Loucy (cell line): ENCODE measurements at regions not wholly inside any gene's neighbourhood (a gene's known extent, or its start where the extent isn't known, plus 50 kb on each side); places are given as distances from the start of the nearest gene placed in this dataset.
"Not testable (repeated sequence)": the region's sequence is repeated elsewhere in the genome, so short reads cannot be mapped to it uniquely, and the experiment has no call there.

Source experiments
- H2AFZ ChIP-seq: fragments of 200-600 bp; sonication (generic); 2 replicates; pipeline ENCODE4 v1.6.0; 2016; ENCODE audit warnings: antibody characterized with exemption, mild to moderate bottlenecking, low read length, moderate library complexity
- H3F3A ChIP-seq: fragments of 200-600 bp; 2 replicates; pipeline ENCODE4 v1.6.0; 2016; ENCODE audit warnings: antibody characterized with exemption, low read depth, mild to moderate bottlenecking
- H3K27me3 ChIP-seq: fragments of 200-600 bp; sonication (generic); 2 replicates; pipeline ENCODE4 v1.6.1; 2014; ENCODE audit warnings: low read length, mild to moderate bottlenecking; ENCODE audit not compliant: insufficient read depth, poor library complexity, severe bottlenecking
- H3K36me3 ChIP-seq: fragments of 200-600 bp; sonication (generic); 2 replicates; pipeline ENCODE4 v1.6.1; 2016; ENCODE audit warnings: low read length; ENCODE audit not compliant: insufficient read depth
- H3K4me1 ChIP-seq: fragments of 200-600 bp; sonication (generic); 2 replicates; pipeline ENCODE4 v1.5.1; 2014; ENCODE audit warnings: low read length, mild to moderate bottlenecking; ENCODE audit not compliant: insufficient read depth, poor library complexity, severe bottlenecking
- H3K4me2 ChIP-seq: fragments of 200-600 bp; sonication (generic); 2 replicates; pipeline ENCODE4 v1.6.0; 2014; ENCODE audit warnings: antibody characterized with exemption, low read length, low read depth, mild to moderate bottlenecking; ENCODE audit not compliant: poor library complexity, severe bottlenecking
- H3K4me3 ChIP-seq: fragments of 200-600 bp; sonication (generic); 2 replicates; pipeline ENCODE4 v1.5.1; 2014; ENCODE audit warnings: low read length, mild to moderate bottlenecking, mixed read lengths; ENCODE audit not compliant: poor library complexity, severe bottlenecking
- H3K79me2 ChIP-seq: fragments of 200-600 bp; sonication (generic); 2 replicates; pipeline ENCODE4 v1.6.1; 2014; ENCODE audit warnings: low read length; ENCODE audit not compliant: insufficient read depth
- H3K9ac ChIP-seq: fragments of 200-600 bp; sonication (generic); 2 replicates; pipeline ENCODE4 v1.6.0; 2014; ENCODE audit warnings: mild to moderate bottlenecking, low read depth, low read length, moderate library complexity; ENCODE audit not compliant: poor library complexity, severe bottlenecking
- H3K9me2 ChIP-seq: fragments of 200-600 bp; sonication (generic); replicated peaks from 2 replicates; pipeline ENCODE4 v1.6.1; 2016; ENCODE audit warnings: low read depth, low read length, mixed read lengths
- H3K9me3 ChIP-seq: fragments of 200-600 bp; sonication (generic); 2 replicates; pipeline ENCODE4 v1.6.1; 2014; ENCODE audit warnings: mild to moderate bottlenecking, antibody characterized with exemption, low read length, low read depth; ENCODE audit not compliant: insufficient read depth
- H4K20me1 ChIP-seq: fragments of 200-600 bp; sonication (generic); 2 replicates; pipeline ENCODE4 v1.6.0; 2014; ENCODE audit warnings: antibody characterized with exemption, low read length, mild to moderate bottlenecking; ENCODE audit not compliant: insufficient read depth, poor library complexity, severe bottlenecking
- EZH2phosphoT487 ChIP-seq: fragments of 200-600 bp; IDR thresholded peaks from 2 replicates; pipeline ENCODE4 v1.6.1; 2018; ENCODE audit warnings: antibody characterized with exemption, mild to moderate bottlenecking, moderate library complexity, borderline replicate concordance
- TF ChIP-seq, protein P1 (sequence below): fragments of 200-600 bp; sonication (generic); conservative IDR thresholded peaks from 2 replicates; pipeline ENCODE4 v1.5.1; 2014; ENCODE audit warnings: mild to moderate bottlenecking, antibody characterized with exemption, low read length

DNA sequence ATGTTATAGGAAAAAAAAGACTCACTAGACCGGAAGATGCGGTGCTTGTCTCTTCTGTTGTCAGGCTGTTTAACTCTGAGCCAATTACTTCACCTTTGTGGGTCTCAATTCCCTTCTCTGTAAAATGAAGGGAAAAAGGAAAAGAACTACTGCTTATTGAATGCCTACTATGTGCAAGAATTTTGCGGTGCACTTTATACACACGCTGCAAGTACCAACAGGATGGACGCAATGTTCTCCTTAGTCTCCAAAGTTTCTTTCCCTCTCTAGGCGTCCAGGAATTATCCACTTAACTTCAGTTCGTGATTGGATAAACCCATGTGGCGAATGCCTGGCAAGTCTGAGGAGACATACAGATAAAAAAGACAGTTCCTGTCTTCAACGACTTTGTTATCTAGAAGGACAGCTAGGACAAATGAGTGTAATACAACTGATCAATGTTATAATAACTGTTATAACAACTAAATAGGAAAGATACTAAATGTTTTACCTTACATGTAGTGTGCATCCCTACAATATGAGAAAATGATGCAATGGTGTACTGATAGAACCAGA, 69.0 kb upstream of the JARID2 start:
- Histone ChIP-seq H3K79me2 (no peaks in the 10 kb centered on the region), H3F3A (no peaks in the 10 kb centered on the region), H4K20me1 (no peaks in the 10 kb centered on the region), H3K4me2 (no peak overlapping the region), H3K27me3 (no peaks in the 10 kb centered on the region), H3K36me3 (no peaks in the 10 kb centered on the region), H3K4me3 (no peak overlapping the region), H3K9ac (no peak overlapping the region), H2AFZ (no peak overlapping the region), H3K9me3 (no peaks in the 10 kb centered on the region), H3K9me2 (no peaks in the 10 kb centered on the region), H3K4me1 (peaks cover 5% of the 10 kb centered on the region)
- no peak for TF ChIP-seq EZH2phosphoT487
- TF ChIP-seq, protein P1, sequence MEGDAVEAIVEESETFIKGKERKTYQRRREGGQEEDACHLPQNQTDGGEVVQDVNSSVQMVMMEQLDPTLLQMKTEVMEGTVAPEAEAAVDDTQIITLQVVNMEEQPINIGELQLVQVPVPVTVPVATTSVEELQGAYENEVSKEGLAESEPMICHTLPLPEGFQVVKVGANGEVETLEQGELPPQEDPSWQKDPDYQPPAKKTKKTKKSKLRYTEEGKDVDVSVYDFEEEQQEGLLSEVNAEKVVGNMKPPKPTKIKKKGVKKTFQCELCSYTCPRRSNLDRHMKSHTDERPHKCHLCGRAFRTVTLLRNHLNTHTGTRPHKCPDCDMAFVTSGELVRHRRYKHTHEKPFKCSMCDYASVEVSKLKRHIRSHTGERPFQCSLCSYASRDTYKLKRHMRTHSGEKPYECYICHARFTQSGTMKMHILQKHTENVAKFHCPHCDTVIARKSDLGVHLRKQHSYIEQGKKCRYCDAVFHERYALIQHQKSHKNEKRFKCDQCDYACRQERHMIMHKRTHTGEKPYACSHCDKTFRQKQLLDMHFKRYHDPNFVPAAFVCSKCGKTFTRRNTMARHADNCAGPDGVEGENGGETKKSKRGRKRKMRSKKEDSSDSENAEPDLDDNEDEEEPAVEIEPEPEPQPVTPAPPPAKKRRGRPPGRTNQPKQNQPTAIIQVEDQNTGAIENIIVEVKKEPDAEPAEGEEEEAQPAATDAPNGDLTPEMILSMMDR: no peak

DNA sequence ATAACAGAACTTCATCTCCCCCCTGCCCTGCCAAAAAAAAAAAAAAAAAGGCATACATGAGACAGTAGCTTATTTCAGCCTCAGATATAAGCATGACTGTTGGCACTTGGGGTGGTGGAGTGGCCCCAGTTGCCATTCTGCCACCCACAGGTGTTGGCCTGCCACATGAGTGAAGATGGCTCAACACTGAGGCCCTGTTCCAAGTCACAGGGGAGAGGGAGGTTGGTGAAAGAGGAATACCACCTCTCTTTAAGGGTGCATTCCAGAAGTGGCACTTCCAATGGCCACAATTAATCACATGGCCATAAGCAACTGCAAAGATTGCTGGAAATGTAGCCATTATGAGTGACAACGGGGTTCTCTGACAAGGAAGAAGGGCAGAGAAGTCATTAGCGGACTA, 61.9 kb upstream of the JARID2 start:
- Histone ChIP-seq H3K4me3 (no peak overlapping the region), H3K9me2 (no peaks in the 10 kb centered on the region), H3K27me3 (no peaks in the 10 kb centered on the region), H3F3A (no peaks in the 10 kb centered on the region), H3K4me2 (no peak overlapping the region), H3K9ac (no peak overlapping the region), H2AFZ (no peak overlapping the region), H3K79me2 (no peaks in the 10 kb centered on the region), H4K20me1 (no peaks in the 10 kb centered on the region), H3K36me3 (no peaks in the 10 kb centered on the region), H3K9me3 (no peaks in the 10 kb centered on the region), H3K4me1 (peaks cover 5% of the 10 kb centered on the region)
- TF ChIP-seq EZH2phosphoT487: no peak

DNA sequence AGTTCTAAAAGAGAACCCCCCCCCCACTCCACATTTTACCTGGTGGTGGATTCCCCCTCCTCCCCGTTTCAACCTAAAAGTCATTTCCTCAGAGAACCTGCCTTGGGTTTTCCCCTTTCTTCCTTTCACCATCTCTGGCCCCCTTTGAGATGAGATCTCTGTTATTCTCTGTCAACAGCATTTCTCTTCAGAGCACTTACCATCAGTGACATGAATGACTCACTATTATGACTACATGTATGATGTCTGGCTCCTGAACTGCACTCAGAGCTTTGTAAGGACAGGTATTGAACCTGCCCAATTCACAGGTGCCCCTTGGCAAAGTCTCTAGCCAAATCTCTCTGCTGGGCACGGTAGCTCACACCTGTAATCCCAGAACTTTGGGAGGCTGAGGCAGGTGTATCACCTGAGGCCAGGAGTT, 61.4 kb upstream of the JARID2 start:
- Histone ChIP-seq H4K20me1 (no peaks in the 10 kb centered on the region), H3K36me3 (no peaks in the 10 kb centered on the region), H3K4me2 (no peak overlapping the region), H3K9me3 (no peaks in the 10 kb centered on the region), H3K79me2 (no peaks in the 10 kb centered on the region), H3K4me3 (no peak overlapping the region), H3K27me3 (no peaks in the 10 kb centered on the region), H3F3A (no peaks in the 10 kb centered on the region), H3K9me2 (no peaks in the 10 kb centered on the region), H3K4me1 (peaks cover under 1% of the 10 kb centered on the region), H2AFZ (no peak overlapping the region), H3K9ac (no peak overlapping the region)
- no peak for TF ChIP-seq EZH2phosphoT487
- TF ChIP-seq, protein P1: no peak

DNA sequence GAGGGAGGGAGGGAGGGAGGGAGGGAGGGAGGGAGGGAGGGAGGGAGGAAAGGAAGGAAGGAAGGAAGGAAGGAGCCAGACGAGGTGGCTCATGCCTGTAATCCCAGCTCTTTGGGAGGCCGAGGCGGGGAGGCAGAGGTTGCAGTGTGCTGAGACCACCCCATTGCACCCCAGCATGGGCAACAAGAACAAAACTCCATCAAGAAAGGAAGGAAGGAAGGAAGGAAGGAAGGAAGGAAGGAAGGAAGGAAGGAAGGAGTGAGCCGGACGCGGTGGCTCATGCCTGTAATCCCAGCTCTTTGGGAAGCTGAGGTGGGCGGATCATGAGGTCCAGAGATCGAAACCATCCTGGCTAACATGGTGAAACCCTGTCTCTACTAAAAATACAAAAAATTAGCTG, 60.8 kb upstream of the JARID2 start:
- H3K9me2 ChIP-seq, H3F3A ChIP-seq, H3K9ac ChIP-seq, H3K79me2 ChIP-seq, H2AFZ ChIP-seq, H3K36me3 ChIP-seq, H3K4me3 ChIP-seq, H3K9me3 ChIP-seq, H3K4me2 ChIP-seq, H3K4me1 ChIP-seq, H4K20me1 ChIP-seq, H3K27me3 ChIP-seq: not testable (repeated sequence)

DNA sequence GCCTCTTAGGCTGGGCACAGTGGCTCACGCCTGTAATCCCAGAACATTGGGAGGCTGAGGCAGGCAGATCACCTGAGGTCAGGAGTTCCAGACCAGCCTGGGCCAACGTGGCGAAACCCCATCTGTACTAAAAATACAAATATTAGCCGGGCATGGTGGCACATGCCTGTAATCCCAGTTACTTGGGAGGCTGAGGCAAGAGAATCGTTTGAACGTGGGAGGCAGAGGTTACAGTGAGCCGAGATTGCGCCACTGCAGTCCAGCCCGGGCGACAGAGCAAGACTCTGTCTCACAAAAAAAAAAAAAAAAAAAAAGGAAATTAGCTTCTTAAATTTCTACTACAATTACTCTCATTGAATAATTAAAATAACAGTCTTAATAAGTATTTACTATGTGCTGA, 52.4 kb upstream of the JARID2 start:
- not testable (repeated sequence) for H3K27me3 ChIP-seq, H3K79me2 ChIP-seq, H3K4me2 ChIP-seq, H3K36me3 ChIP-seq, H3F3A ChIP-seq, H4K20me1 ChIP-seq, H3K9me3 ChIP-seq, H3K4me1 ChIP-seq, H3K4me3 ChIP-seq, H2AFZ ChIP-seq, H3K9me2 ChIP-seq, H3K9ac ChIP-seq
